ENCODE measurements at regions not wholly inside any gene's neighbourhood (a gene's known extent, or its start where the extent isn't known, plus 50 kb on each side); places are given as distances from the start of the nearest gene placed in this dataset.

GRCh38 chr2:57615855-57616556, 430.6 kb upstream of the VRK2 start:
- no peaks in the 10 kb centered on the region for H3K9me3 ChIP-seq (ENCODE audit: control insufficient read depth in 2 of 3, insufficient read depth in 1 of 3, low read length in 3 of 3)
- no peak for TF ChIP-seq CTCF (IDR thresholded peaks at IDR 0.05; ENCODE audit: borderline replicate concordance, extremely low read depth, insufficient read depth)
- no peak for DNase-seq
- H3K4me3 ChIP-seq (ENCODE audit: low read length in 3 of 3) = no peak overlapping the region
- H3K36me3 ChIP-seq (ENCODE audit: control insufficient read depth in 2 of 3, insufficient read depth in 3 of 3, low read length in 3 of 3) = no peaks in the 10 kb centered on the region
- H3K27me3 ChIP-seq (ENCODE audit: control insufficient read depth, insufficient read depth, low read length) = no peaks in the 10 kb centered on the region
- intact Hi-C loops (cut with DNase I) = no loop called here
- H3K9ac ChIP-seq (ENCODE audit: low read length in 3 of 3) = no peak overlapping the region
- no peak for FAIRE-seq
- no peaks in the 10 kb centered on the region for H3K4me1 ChIP-seq (ENCODE audit: control insufficient read depth in 2 of 3, insufficient read depth in 2 of 3, low read depth in 1 of 3, low read length in 3 of 3)
- no peak overlapping the region for H3K27ac ChIP-seq (ENCODE audit: low read depth in 2 of 2, low read length in 2 of 2)

GRCh38 chr2:57617318-57617717, 429.3 kb upstream of the VRK2 start:
- H3K9ac ChIP-seq (ENCODE audit: low read length in 3 of 3) = no peak overlapping the region
- no peak for TF ChIP-seq CTCF (IDR thresholded peaks at IDR 0.05; ENCODE audit: borderline replicate concordance, extremely low read depth, insufficient read depth)
- intact Hi-C loops (cut with DNase I) = no loop called here

GRCh38 chr2:57621122-57621663, 425.4 kb upstream of the VRK2 start:
- H3K36me3 ChIP-seq (ENCODE audit: control insufficient read depth in 2 of 3, insufficient read depth in 3 of 3, low read length in 3 of 3) = no peaks in the 10 kb centered on the region
- H3K4me3 ChIP-seq (ENCODE audit: low read length in 3 of 3) = no peak overlapping the region
- DNase-seq = no peak
- H3K9ac ChIP-seq (ENCODE audit: low read length in 3 of 3) = no peak overlapping the region
- no peaks in the 10 kb centered on the region for H3K27me3 ChIP-seq (ENCODE audit: control insufficient read depth, insufficient read depth, low read length)
- H3K27ac ChIP-seq (ENCODE audit: low read depth in 2 of 2, low read length in 2 of 2) = no peak overlapping the region
- FAIRE-seq = no peak
- no peaks in the 10 kb centered on the region for H3K9me3 ChIP-seq (ENCODE audit: control insufficient read depth in 2 of 3, insufficient read depth in 1 of 3, low read length in 3 of 3)
- intact Hi-C loops (cut with DNase I) = no loop called here
- H3K4me1 ChIP-seq (ENCODE audit: control insufficient read depth in 2 of 3, insufficient read depth in 2 of 3, low read depth in 1 of 3, low read length in 3 of 3) = no peaks in the 10 kb centered on the region
- TF ChIP-seq CTCF (IDR thresholded peaks at IDR 0.05; ENCODE audit: borderline replicate concordance, extremely low read depth, insufficient read depth) = no peak

More at GRCh38 chr2:57617318-57617717, 429.3 kb upstream of the VRK2 start:
- Histone ChIP-seq H3K27me3 (ENCODE audit: control insufficient read depth, insufficient read depth, low read length) (no peaks in the 10 kb centered on the region), H3K9me3 (ENCODE audit: control insufficient read depth in 2 of 3, insufficient read depth in 1 of 3, low read length in 3 of 3) (no peaks in the 10 kb centered on the region), H3K4me1 (ENCODE audit: control insufficient read depth in 2 of 3, insufficient read depth in 2 of 3, low read depth in 1 of 3, low read length in 3 of 3) (no peaks in the 10 kb centered on the region), H3K36me3 (ENCODE audit: control insufficient read depth in 2 of 3, insufficient read depth in 3 of 3, low read length in 3 of 3) (no peaks in the 10 kb centered on the region), H3K27ac (ENCODE audit: low read depth in 2 of 2, low read length in 2 of 2) (no peak overlapping the region), H3K4me3 (ENCODE audit: low read length in 3 of 3) (no peak overlapping the region)
- no peak for FAIRE-seq
- DNase-seq = no peak

Data from kidney (tissue), 13 donors.